DMS153 treated with DMSO at 0.1 percent for 48 hours (cell line): ENCODE measurements at regions not wholly inside any gene's neighbourhood (a gene's known extent, or its start where the extent isn't known, plus 50 kb on each side); places are given as distances from the start of the nearest gene placed in this dataset.
"Not testable (repeated sequence)": the region's sequence is repeated elsewhere in the genome, so short reads cannot be mapped to it uniquely, and the experiment has no call there.

Experiments used
- DNase-seq: peaks from one replicate; lab custom pipeline; 2025; ENCODE audit not compliant: unreplicated experiment; lab: John Stamatoyannopoulos, UW

DNA sequence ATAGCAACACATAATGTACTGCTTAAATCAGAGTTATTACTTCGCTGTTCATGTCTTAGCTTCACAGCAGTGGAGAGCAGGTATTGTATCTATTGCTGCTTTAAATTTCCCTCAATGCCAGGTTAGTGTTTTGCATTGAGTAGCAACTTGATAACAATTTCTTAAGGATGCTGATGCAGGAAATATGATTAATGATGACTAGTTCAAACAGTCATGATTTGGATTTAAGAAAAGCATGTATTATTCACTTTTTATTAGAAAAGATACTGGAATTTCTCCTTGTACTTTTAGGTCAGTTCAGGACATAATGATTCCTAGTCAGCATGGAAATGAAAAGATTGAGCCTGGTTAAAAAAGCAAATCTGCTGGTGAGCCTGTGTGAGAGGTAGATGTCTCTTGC, 67.2 kb upstream of the ARHGAP29 start:
- no peak for DNase-seq

DNA sequence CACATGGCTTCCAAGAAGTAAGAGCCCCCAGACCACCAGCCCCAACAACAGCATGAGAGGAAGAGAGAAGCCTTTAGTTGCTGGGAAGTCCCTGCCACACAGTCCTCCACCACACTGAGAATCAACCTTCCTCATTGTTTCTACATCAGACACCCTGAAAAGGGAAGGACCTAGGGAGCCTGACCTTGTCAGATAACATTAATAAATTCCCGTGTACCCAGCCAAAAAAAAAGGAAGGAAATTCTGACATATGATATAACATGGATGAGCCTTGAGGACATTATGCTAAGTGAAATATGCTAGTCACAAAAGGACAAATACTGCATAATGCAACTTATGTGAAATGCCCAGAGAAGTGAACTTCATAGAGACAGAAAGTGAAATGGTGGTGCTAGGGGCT, 65.6 kb upstream of the ARHGAP29 start:
- no peak for DNase-seq

DNA sequence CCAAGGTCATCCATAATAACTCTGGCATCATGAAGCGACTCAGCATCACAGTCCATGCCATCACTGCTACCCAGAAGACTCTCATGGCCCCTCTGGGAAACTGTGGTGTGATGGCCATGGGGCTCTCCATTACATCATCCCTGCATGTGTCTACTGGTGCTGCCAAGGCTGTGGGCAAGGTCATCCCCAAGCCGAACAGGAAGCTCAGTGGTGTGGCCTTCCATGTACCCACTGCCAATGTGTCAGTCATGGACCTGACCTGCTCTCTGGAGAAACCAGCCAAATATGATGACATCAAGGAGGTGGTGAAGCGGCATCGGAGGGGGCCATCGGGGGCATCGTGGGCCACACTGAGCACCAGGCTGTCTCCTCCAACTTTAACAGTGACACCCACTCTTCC, 65.1 kb upstream of the ARHGAP29 start:
- no peak for DNase-seq

DNA sequence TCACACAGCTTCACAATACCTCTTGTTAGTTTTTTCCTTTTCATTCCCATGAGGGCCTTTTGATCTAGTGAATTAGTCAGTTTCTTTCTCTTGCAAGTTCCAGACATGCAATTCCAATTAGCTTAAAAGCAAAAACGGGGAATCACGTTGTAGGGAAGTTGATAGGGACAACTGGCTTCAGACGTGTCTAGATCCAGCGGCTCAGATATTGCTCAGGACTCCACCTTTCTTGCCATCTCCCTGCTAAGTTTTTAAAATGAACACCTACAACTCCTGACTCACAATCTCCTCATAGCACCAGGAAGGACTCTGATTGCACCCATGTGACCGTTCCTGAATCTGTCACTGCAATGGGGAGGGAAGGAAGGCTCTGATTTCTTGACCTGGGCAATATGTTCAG, 63.8 kb upstream of the ARHGAP29 start:
- no peak for DNase-seq

DNA sequence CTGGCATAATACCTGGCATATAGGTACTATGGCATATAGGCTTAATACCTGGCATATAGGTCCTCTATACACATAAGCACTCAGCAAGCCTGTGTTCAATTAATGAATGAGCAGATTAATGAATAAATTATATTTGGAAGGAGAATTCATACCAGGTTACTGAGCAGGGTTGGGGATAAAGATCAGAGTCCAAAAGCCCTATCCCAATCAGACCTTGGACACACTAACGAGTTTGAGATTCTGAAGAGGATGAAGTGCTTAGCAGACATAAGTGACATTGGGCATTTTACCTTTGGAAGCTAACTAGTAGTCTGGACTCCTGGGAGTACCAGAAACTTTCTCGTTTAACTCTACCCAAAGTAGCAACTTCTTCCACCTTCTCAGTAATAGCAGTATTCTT, 63.3 kb upstream of the ARHGAP29 start:
- no peak for DNase-seq

DNA sequence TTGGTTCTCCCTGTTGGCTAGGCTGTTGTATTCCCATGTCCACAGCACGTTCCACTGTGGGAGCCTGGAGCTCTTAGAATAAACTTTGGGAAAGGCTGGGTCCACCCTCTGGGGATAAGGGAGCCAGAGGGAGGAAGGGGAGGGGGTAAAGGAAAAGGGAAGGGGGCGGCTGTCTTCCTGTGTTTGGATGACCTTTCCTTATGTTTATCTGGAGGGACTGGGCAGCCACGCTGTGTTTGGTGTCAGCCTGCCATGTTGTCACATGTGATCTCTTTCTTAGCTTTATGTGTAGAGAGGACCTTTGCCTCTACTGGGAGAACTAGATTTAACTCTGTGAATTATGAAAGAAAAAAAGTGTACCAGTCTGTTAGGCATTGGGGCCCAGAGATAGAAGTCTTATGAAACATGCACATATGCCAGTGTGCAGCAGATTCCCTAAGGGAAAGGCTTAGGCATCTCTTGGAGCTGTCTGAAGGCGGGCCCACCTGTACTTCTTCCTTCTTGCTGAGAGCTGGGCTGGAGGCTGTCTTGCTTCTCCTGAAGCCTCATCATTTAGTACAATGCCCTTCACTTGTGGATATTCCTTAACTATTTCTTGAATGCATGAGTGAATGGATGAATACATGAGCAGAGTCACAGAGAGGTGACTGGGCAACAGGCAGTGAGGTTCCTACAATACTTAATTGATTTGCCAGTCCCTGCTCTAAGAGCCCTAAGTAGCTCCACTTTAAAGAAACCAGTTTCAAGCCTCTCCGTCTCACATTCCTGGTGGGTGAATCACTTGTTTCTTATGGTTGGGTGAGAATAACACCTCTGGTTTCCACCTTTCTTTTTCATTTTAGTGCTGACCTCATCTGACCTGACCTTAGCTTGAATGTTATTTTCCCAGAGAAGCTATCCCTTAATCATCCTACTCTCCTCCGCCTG, 62.5 kb upstream of the ARHGAP29 start:
- DNase-seq = no peak

DNA sequence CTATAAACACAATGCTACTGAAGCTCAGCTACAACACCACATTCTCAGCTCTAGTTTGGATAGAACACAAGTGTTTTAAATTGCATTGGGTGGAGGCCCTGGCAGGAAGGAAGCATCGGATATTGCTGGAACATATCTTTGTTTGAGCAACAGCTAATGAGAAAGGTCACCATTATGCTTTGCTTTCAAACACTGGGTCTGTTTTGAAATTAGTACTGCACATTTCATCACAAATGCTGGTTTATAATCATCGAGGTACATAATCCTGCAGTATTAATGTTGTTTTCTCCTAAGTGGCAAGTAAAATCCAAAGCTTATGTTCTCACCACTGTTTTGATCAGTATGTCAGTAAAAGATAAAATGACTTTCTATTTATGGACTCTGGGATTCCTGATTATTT, 61.5 kb upstream of the ARHGAP29 start:
- no peak for DNase-seq

DNA sequence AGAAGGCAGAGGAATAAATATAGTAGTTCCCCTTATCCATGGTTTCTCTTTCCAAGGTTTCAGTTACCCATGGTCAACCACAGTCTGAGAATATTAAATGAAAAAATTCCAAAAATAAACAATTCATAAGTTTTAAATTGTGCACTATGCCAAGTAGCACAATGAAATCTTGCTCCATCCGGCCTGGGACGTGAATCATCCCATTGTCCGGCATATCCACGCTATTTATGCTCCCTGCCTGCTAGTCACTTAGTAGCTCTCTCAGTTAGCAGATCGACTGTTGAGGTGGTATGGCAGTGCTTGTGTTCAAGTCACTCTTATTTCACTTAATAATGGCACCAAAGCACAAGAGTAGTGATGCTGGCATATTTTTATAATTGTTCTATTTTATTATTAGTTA, 58.6 kb upstream of the ARHGAP29 start:
- DNase-seq = no peak

DNA sequence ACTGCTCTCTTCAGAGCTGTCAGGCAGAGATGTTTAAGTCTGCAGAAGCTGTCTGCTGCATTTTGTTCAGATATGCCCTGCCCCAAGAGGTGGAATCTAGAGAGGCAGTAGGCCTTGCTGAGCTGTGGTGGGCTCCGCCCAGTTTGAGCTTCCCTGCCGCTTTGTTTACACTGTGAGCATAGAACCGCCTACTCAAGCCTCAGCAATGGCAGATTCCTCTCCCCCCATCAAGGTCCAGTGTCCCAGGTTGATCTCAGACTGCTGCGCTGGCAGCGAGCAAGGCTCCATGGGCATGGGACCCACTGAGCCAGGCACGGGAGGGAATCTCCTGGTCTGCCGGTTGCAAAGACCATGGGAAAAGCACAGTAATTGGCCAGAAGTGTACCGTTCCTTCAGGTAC, 55.6 kb upstream of the ARHGAP29 start:
- not testable (repeated sequence) for DNase-seq

DNA sequence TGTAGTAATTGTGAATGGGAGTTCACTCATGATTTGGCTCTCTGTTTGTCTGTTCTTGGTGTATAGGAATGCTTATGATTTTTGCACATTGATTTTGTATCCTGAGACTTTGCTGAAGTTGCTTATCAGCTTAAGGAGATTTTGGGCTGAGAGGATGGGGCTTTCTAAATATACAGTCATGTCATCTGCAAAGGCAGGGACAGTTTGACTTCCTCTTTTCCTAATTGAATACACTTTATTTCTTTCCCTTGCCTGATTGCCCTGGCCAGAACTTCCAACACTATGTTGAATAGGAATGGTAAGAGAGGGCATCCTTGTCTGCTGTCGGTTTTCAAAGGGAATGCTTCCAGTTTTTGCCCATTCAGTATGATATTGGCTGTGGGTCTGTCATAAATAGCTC, 51.9 kb upstream of the ARHGAP29 start:
- not testable (repeated sequence) for DNase-seq
